ENCODE measurements at regions not wholly inside any gene's neighbourhood (a gene's known extent, or its start where the extent isn't known, plus 50 kb on each side); places are given as distances from the start of the nearest gene placed in this dataset.
"Not testable (repeated sequence)": the region's sequence is repeated elsewhere in the genome, so short reads cannot be mapped to it uniquely, and the experiment has no call there.

- H3K9me3 ChIP-seq (ENCODE audit: low read length): no peaks in the 10 kb centered on the region
- H3K27ac ChIP-seq (ENCODE audit: low read depth, low read length): no peak overlapping the region
- H3K9ac ChIP-seq (ENCODE audit: low read length): no peak overlapping the region
- no peaks in the 10 kb centered on the region for H3K36me3 ChIP-seq (ENCODE audit: insufficient read depth, low read length)
- H3K4me1 ChIP-seq (ENCODE audit: insufficient read depth, low read length): peaks cover 5% of the 10 kb centered on the region
- no peaks in the 10 kb centered on the region for H3K27me3 ChIP-seq (ENCODE audit: control insufficient read depth in 1 of 2, insufficient read depth in 2 of 2, low read length in 2 of 2)
- no peak overlapping the region for H3K4me3 ChIP-seq (ENCODE audit: low read depth in 1 of 2, low read length in 2 of 2)
Measured at GRCh38 chr10:89980166-89980565, 278.8 kb downstream of the KIF20B start.

GRCh38 chr10:89981891-89982290, 280.5 kb downstream of the KIF20B start:
- no peak overlapping the region for H3K4me3 ChIP-seq (ENCODE audit: low read depth in 1 of 2, low read length in 2 of 2)
- H3K36me3 ChIP-seq (ENCODE audit: insufficient read depth, low read length): no peaks in the 10 kb centered on the region
- no peaks in the 10 kb centered on the region for H3K4me1 ChIP-seq (ENCODE audit: insufficient read depth, low read length)
- no peaks in the 10 kb centered on the region for H3K9me3 ChIP-seq (ENCODE audit: low read length)
- H3K27me3 ChIP-seq (ENCODE audit: control insufficient read depth in 1 of 2, insufficient read depth in 2 of 2, low read length in 2 of 2): no peaks in the 10 kb centered on the region
- no peak overlapping the region for H3K9ac ChIP-seq (ENCODE audit: low read length)
- no peak overlapping the region for H3K27ac ChIP-seq (ENCODE audit: low read depth, low read length)

GRCh38 chr10:89985446-89985845, 284.1 kb downstream of the KIF20B start:
- no peaks in the 10 kb centered on the region for H3K9me3 ChIP-seq (ENCODE audit: low read length)
- no peak overlapping the region for H3K27ac ChIP-seq (ENCODE audit: low read depth, low read length)
- H3K27me3 ChIP-seq (ENCODE audit: control insufficient read depth in 1 of 2, insufficient read depth in 2 of 2, low read length in 2 of 2): no peaks in the 10 kb centered on the region
- no peak overlapping the region for H3K9ac ChIP-seq (ENCODE audit: low read length)
- H3K4me1 ChIP-seq (ENCODE audit: insufficient read depth, low read length): no peaks in the 10 kb centered on the region
- no peak overlapping the region for H3K4me3 ChIP-seq (ENCODE audit: low read depth in 1 of 2, low read length in 2 of 2)
- no peaks in the 10 kb centered on the region for H3K36me3 ChIP-seq (ENCODE audit: insufficient read depth, low read length)

- not testable (repeated sequence) for H3K27ac ChIP-seq (ENCODE audit: low read depth, low read length); H3K9ac ChIP-seq (ENCODE audit: low read length); H3K36me3 ChIP-seq (ENCODE audit: insufficient read depth, low read length); H3K4me1 ChIP-seq (ENCODE audit: insufficient read depth, low read length); H3K9me3 ChIP-seq (ENCODE audit: low read length); H3K4me3 ChIP-seq (ENCODE audit: low read depth in 1 of 2, low read length in 2 of 2); H3K27me3 ChIP-seq (ENCODE audit: control insufficient read depth in 1 of 2, insufficient read depth in 2 of 2, low read length in 2 of 2)
Measured at GRCh38 chr10:89988361-89988760, 287.0 kb downstream of the KIF20B start.

GRCh38 chr10:89992575-89992974, 291.2 kb downstream of the KIF20B start:
- Histone ChIP-seq H3K4me3 (ENCODE audit: low read depth in 1 of 2, low read length in 2 of 2) (no peak overlapping the region), H3K27ac (ENCODE audit: low read depth, low read length) (no peak overlapping the region), H3K36me3 (ENCODE audit: insufficient read depth, low read length) (no peaks in the 10 kb centered on the region), H3K9me3 (ENCODE audit: low read length) (no peaks in the 10 kb centered on the region), H3K27me3 (ENCODE audit: control insufficient read depth in 1 of 2, insufficient read depth in 2 of 2, low read length in 2 of 2) (no peaks in the 10 kb centered on the region), H3K9ac (ENCODE audit: low read length) (no peak overlapping the region), H3K4me1 (ENCODE audit: insufficient read depth, low read length) (no peaks in the 10 kb centered on the region)

- Histone ChIP-seq H3K9me3 (ENCODE audit: low read length) (no peaks in the 10 kb centered on the region), H3K4me1 (ENCODE audit: insufficient read depth, low read length) (no peaks in the 10 kb centered on the region), H3K36me3 (ENCODE audit: insufficient read depth, low read length) (no peaks in the 10 kb centered on the region), H3K27me3 (ENCODE audit: control insufficient read depth in 1 of 2, insufficient read depth in 2 of 2, low read length in 2 of 2) (no peaks in the 10 kb centered on the region), H3K9ac (ENCODE audit: low read length) (no peak overlapping the region), H3K27ac (ENCODE audit: low read depth, low read length) (no peak overlapping the region), H3K4me3 (ENCODE audit: low read depth in 1 of 2, low read length in 2 of 2) (no peak overlapping the region)
Measured at GRCh38 chr10:90007226-90007625, 305.8 kb downstream of the KIF20B start.

GRCh38 chr10:90011281-90011680, 309.9 kb downstream of the KIF20B start:
- H3K9me3 ChIP-seq (ENCODE audit: low read length); H3K4me1 ChIP-seq (ENCODE audit: insufficient read depth, low read length); H3K4me3 ChIP-seq (ENCODE audit: low read depth in 1 of 2, low read length in 2 of 2); H3K36me3 ChIP-seq (ENCODE audit: insufficient read depth, low read length); H3K27ac ChIP-seq (ENCODE audit: low read depth, low read length); H3K27me3 ChIP-seq (ENCODE audit: control insufficient read depth in 1 of 2, insufficient read depth in 2 of 2, low read length in 2 of 2); H3K9ac ChIP-seq (ENCODE audit: low read length): not testable (repeated sequence)

- no peaks in the 10 kb centered on the region for H3K36me3 ChIP-seq (ENCODE audit: insufficient read depth, low read length)
- no peak overlapping the region for H3K27ac ChIP-seq (ENCODE audit: low read depth, low read length)
- no peak overlapping the region for H3K9ac ChIP-seq (ENCODE audit: low read length)
- H3K4me3 ChIP-seq (ENCODE audit: low read depth in 1 of 2, low read length in 2 of 2): no peak overlapping the region
- H3K27me3 ChIP-seq (ENCODE audit: control insufficient read depth in 1 of 2, insufficient read depth in 2 of 2, low read length in 2 of 2): no peaks in the 10 kb centered on the region
- H3K9me3 ChIP-seq (ENCODE audit: low read length): no peaks in the 10 kb centered on the region
- H3K4me1 ChIP-seq (ENCODE audit: insufficient read depth, low read length): no peaks in the 10 kb centered on the region
Measured at GRCh38 chr10:90018819-90019218, 317.4 kb downstream of the KIF20B start.

- no peak overlapping the region for H3K4me3 ChIP-seq (ENCODE audit: low read depth in 1 of 2, low read length in 2 of 2)
- no peaks in the 10 kb centered on the region for H3K36me3 ChIP-seq (ENCODE audit: insufficient read depth, low read length)
- H3K27ac ChIP-seq (ENCODE audit: low read depth, low read length): no peak overlapping the region
- H3K9me3 ChIP-seq (ENCODE audit: low read length): no peaks in the 10 kb centered on the region
- no peaks in the 10 kb centered on the region for H3K4me1 ChIP-seq (ENCODE audit: insufficient read depth, low read length)
- H3K9ac ChIP-seq (ENCODE audit: low read length): no peak overlapping the region
- no peaks in the 10 kb centered on the region for H3K27me3 ChIP-seq (ENCODE audit: control insufficient read depth in 1 of 2, insufficient read depth in 2 of 2, low read length in 2 of 2)
Measured at GRCh38 chr10:90020506-90020905, 319.1 kb downstream of the KIF20B start.

GRCh38 chr10:90023950-90024349, 322.6 kb downstream of the KIF20B start:
- Histone ChIP-seq H3K4me1 (ENCODE audit: insufficient read depth, low read length) (no peaks in the 10 kb centered on the region), H3K36me3 (ENCODE audit: insufficient read depth, low read length) (no peaks in the 10 kb centered on the region), H3K27ac (ENCODE audit: low read depth, low read length) (no peak overlapping the region), H3K9ac (ENCODE audit: low read length) (no peak overlapping the region), H3K4me3 (ENCODE audit: low read depth in 1 of 2, low read length in 2 of 2) (no peak overlapping the region), H3K9me3 (ENCODE audit: low read length) (no peaks in the 10 kb centered on the region), H3K27me3 (ENCODE audit: control insufficient read depth in 1 of 2, insufficient read depth in 2 of 2, low read length in 2 of 2) (no peaks in the 10 kb centered on the region)

- Histone ChIP-seq H3K9me3 (ENCODE audit: low read length) (no peaks in the 10 kb centered on the region), H3K4me1 (ENCODE audit: insufficient read depth, low read length) (no peaks in the 10 kb centered on the region), H3K27me3 (ENCODE audit: control insufficient read depth in 1 of 2, insufficient read depth in 2 of 2, low read length in 2 of 2) (no peaks in the 10 kb centered on the region), H3K27ac (ENCODE audit: low read depth, low read length) (no peak overlapping the region), H3K36me3 (ENCODE audit: insufficient read depth, low read length) (no peaks in the 10 kb centered on the region), H3K9ac (ENCODE audit: low read length) (no peak overlapping the region), H3K4me3 (ENCODE audit: low read depth in 1 of 2, low read length in 2 of 2) (no peak overlapping the region)
Measured at GRCh38 chr10:90028312-90028711, 326.9 kb downstream of the KIF20B start.

GRCh38 chr10:90031776-90032175, 330.4 kb downstream of the KIF20B start:
- H3K27ac ChIP-seq (ENCODE audit: low read depth, low read length): no peak overlapping the region
- no peaks in the 10 kb centered on the region for H3K9me3 ChIP-seq (ENCODE audit: low read length)
- H3K27me3 ChIP-seq (ENCODE audit: control insufficient read depth in 1 of 2, insufficient read depth in 2 of 2, low read length in 2 of 2): no peaks in the 10 kb centered on the region
- H3K9ac ChIP-seq (ENCODE audit: low read length): no peak overlapping the region
- no peaks in the 10 kb centered on the region for H3K36me3 ChIP-seq (ENCODE audit: insufficient read depth, low read length)
- H3K4me1 ChIP-seq (ENCODE audit: insufficient read depth, low read length): no peaks in the 10 kb centered on the region
- H3K4me3 ChIP-seq (ENCODE audit: low read depth in 1 of 2, low read length in 2 of 2): no peak overlapping the region
